NT2/D1 (cell line): ENCODE measurements at regions not wholly inside any gene's neighbourhood (a gene's known extent, or its start where the extent isn't known, plus 50 kb on each side); places are given as distances from the start of the nearest gene placed in this dataset.

ENCODE experiments used
- SUZ12 ChIP-seq: IDR thresholded peaks from 2 replicates; pipeline ENCODE4 v1.6.1; 2011; ENCODE audit not compliant: insufficient read length, insufficient read depth; ENCODE audit errors: extremely low read depth
- ZNF274 ChIP-seq: IDR thresholded peaks from 2 replicates; pipeline ENCODE4 v1.6.1; 2011; ENCODE audit warnings: mild to moderate bottlenecking, low read depth, low read length

- no peak for TF ChIP-seq ZNF274
- no peak for TF ChIP-seq SUZ12
These were observed 368.0 kb upstream of the RAB6C start for GRCh38 chr2:129611471-129611870.
